ENCODE measurements at regions not wholly inside any gene's neighbourhood (a gene's known extent, or its start where the extent isn't known, plus 50 kb on each side); places are given as distances from the start of the nearest gene placed in this dataset.

- Histone ChIP-seq H3K27ac (ENCODE audit: extremely low read depth, low read depth, low read length) (no peak overlapping the region), H3K9me3 (ENCODE audit: control insufficient read depth, insufficient read depth, low read depth, low read length) (no peaks in the 10 kb centered on the region), H3K4me3 (ENCODE audit: low read depth, low read length) (no peak overlapping the region), H3K36me3 (ENCODE audit: control insufficient read depth in 2 of 2, insufficient read depth in 1 of 2, low read length in 2 of 2) (no peaks in the 10 kb centered on the region), H3K4me1 (ENCODE audit: control insufficient read depth, insufficient read depth, low read length) (no peaks in the 10 kb centered on the region)
- TF ChIP-seq ZNF658 (tag by site-specific recombination; IDR thresholded peaks at IDR 0.05) (no peak), ZNF211 (tag by site-specific recombination; IDR thresholded peaks at IDR 0.05; ENCODE audit: low read depth) (no peak), ZNF48 (tag by site-specific recombination; IDR thresholded peaks at IDR 0.05) (no peak), SP3 (tag by site-specific recombination; IDR thresholded peaks at IDR 0.05) (no peak), ZFHX2 (tag by site-specific recombination; conservative IDR thresholded peaks at IDR 0.05) (no peak), ZNF404 (tag by site-specific recombination; IDR thresholded peaks at IDR 0.05) (no peak), ZNF18 (tag by site-specific recombination; IDR thresholded peaks at IDR 0.05) (no peak), ZNF184 (tag by site-specific recombination; IDR thresholded peaks at IDR 0.05) (no peak), ZNF37A (tag by site-specific recombination; IDR thresholded peaks at IDR 0.05) (no peak)
- POLR2A ChIA-PET = no interaction called here
- CTCF ChIA-PET = interaction anchor here (0.6 kb wide), 1 partner anchor 211 kb away, joined by 3 read pairs; no protein-coding TSS in a partner anchor
Observed at GRCh38 chr13:44229371-44230030, 144.1 kb upstream of the SERP2 start.

- CTCF ChIA-PET = no interaction called here
- POLR2A ChIA-PET = no interaction called here
- no peak overlapping the region for H3K27ac ChIP-seq (ENCODE audit: extremely low read depth, low read depth, low read length)
- TF ChIP-seq ZNF398 (tag by site-specific recombination; IDR thresholded peaks at IDR 0.05) = no peak
- TF ChIP-seq ZNF133 (tag by site-specific recombination; IDR thresholded peaks at IDR 0.05) = no peak
- H3K4me1 ChIP-seq (ENCODE audit: control insufficient read depth, insufficient read depth, low read length) = no peaks in the 10 kb centered on the region
- H3K9me3 ChIP-seq (ENCODE audit: control insufficient read depth, insufficient read depth, low read depth, low read length) = no peaks in the 10 kb centered on the region
- H3K4me3 ChIP-seq (ENCODE audit: low read depth, low read length) = no peak overlapping the region
- no peaks in the 10 kb centered on the region for H3K36me3 ChIP-seq (ENCODE audit: control insufficient read depth in 2 of 2, insufficient read depth in 1 of 2, low read length in 2 of 2)
Observed at GRCh38 chr13:44230071-44230470, 143.6 kb upstream of the SERP2 start.

GRCh38 chr13:44230736-44231135 lies 142.9 kb upstream of the SERP2 start:
- POLR2A ChIA-PET = no interaction called here
- Histone ChIP-seq H3K4me1 (ENCODE audit: control insufficient read depth, insufficient read depth, low read length) (no peaks in the 10 kb centered on the region), H3K36me3 (ENCODE audit: control insufficient read depth in 2 of 2, insufficient read depth in 1 of 2, low read length in 2 of 2) (no peaks in the 10 kb centered on the region), H3K4me3 (ENCODE audit: low read depth, low read length) (no peak overlapping the region), H3K9me3 (ENCODE audit: control insufficient read depth, insufficient read depth, low read depth, low read length) (no peaks in the 10 kb centered on the region), H3K27ac (ENCODE audit: extremely low read depth, low read depth, low read length) (no peak overlapping the region)
- CTCF ChIA-PET = no interaction called here
- TF ChIP-seq ZNF548 (tag by site-specific recombination; IDR thresholded peaks at IDR 0.05) (no peak), KLF10 (tag by site-specific recombination; IDR thresholded peaks at IDR 0.05) (no peak), REST (tag by site-specific recombination; IDR thresholded peaks at IDR 0.05) (no peak), ZSCAN30 (tag by site-specific recombination; IDR thresholded peaks at IDR 0.05) (no peak), REPIN1 (tag by site-specific recombination; IDR thresholded peaks at IDR 0.05; ENCODE audit: low read depth) (no peak), KLF7 (tag by site-specific recombination; IDR thresholded peaks at IDR 0.05; ENCODE audit: borderline replicate concordance) (no peak), ZNF211 (tag by site-specific recombination; IDR thresholded peaks at IDR 0.05; ENCODE audit: low read depth) (no peak), KLF17 (tag by site-specific recombination; IDR thresholded peaks at IDR 0.05) (no peak), ZNF184 (tag by site-specific recombination; IDR thresholded peaks at IDR 0.05) (no peak), ZNF639 (tag by site-specific recombination; IDR thresholded peaks at IDR 0.05) (no peak), ZNF221 (tag by site-specific recombination; IDR thresholded peaks at IDR 0.05; ENCODE audit: borderline replicate concordance) (no peak), ZNF529 (tag by site-specific recombination; IDR thresholded peaks at IDR 0.05; ENCODE audit: insufficient replicate concordance) (no peak), MZF1 (tag by site-specific recombination; IDR thresholded peaks at IDR 0.05; ENCODE audit: borderline replicate concordance) (no peak), ZNF555 (tag by site-specific recombination; conservative IDR thresholded peaks at IDR 0.05) (no peak)
